Panc1 (cell line): ENCODE measurements at regions not wholly inside any gene's neighbourhood (a gene's known extent, or its start where the extent isn't known, plus 50 kb on each side); places are given as distances from the start of the nearest gene placed in this dataset.

Experiments
- ATAC-seq: fragments of 200-7000 bp; cut with Tn5 transposase; 2 replicates; pipeline ENCODE4 v1.9.1; 2020; ENCODE audit warnings: mild to moderate bottlenecking, moderate library complexity
- BruUV-seq: library from RNA; stranded (reverse); fragments of 400-500 nt; replicated peaks from 2 replicates; lab custom pipeline; 2021; lab: Mats Ljungman, UMichigan
- CTCF ChIA-PET: fragments of 300-600 bp; sonication (Branson Sonifier 250); formaldehyde crosslinking; loops from one replicate; lab custom pipeline; 2022; ENCODE audit warnings: antibody characterized with exemption; lab: Charles Lee
- POLR2A ChIA-PET: fragments of 300-600 bp; sonication (Branson Sonifier 250); formaldehyde crosslinking; loops from one replicate; lab custom pipeline; 2022; ENCODE audit warnings: antibody characterized with exemption; lab: Charles Lee
- DNase-seq: peaks from one replicate; pipeline ENCODE4 v3.0.0-alpha.2; 2010; ENCODE audit warnings: low read depth, low spot score
- H3K27ac ChIP-seq: 2 replicates; pipeline ENCODE4 v1.5.1; 2011; ENCODE audit warnings: mild to moderate bottlenecking, low read length, inconsistent platforms
- H3K27me3 ChIP-seq: fragments of 200-500 bp; sonication (Bioruptor generic); 2 replicates; pipeline ENCODE4 v1.6.0; 2014; ENCODE audit warnings: low read length, inconsistent platforms; ENCODE audit not compliant: control insufficient read depth, insufficient read depth
- H3K36me3 ChIP-seq: fragments of 200-500 bp; sonication (Bioruptor generic); 2 replicates; pipeline ENCODE4 v1.5.1; 2014; ENCODE audit warnings: inconsistent platforms, mild to moderate bottlenecking, low read length, moderate library complexity; ENCODE audit not compliant: control insufficient read depth, insufficient read depth
- H3K4me1 ChIP-seq: 2 replicates; pipeline ENCODE4 v1.5.1; 2011; ENCODE audit warnings: inconsistent platforms, mild to moderate bottlenecking, low read length, moderate library complexity; ENCODE audit not compliant: control insufficient read depth, insufficient read depth
- H3K4me3 ChIP-seq, 2 experiments: 2 replicates each; pipeline ENCODE4 v1.5.1; 2011 to 2012; ENCODE audit warnings: low read depth in 2 of 2, low read length in 2 of 2, mild to moderate bottlenecking in 2 of 2, inconsistent platforms in 1 of 2, moderate library complexity in 1 of 2
- H3K9me3 ChIP-seq: fragments of 200-500 bp; sonication (Bioruptor generic); 2 replicates; pipeline ENCODE4 v1.5.1; 2014; ENCODE audit warnings: low read depth, mild to moderate bottlenecking, inconsistent platforms, low read length, moderate library complexity; ENCODE audit not compliant: control insufficient read depth, insufficient read depth
- POLR2AphosphoS5 ChIP-seq: IDR thresholded peaks from 2 replicates; pipeline ENCODE4 v1.6.1; 2012; ENCODE audit warnings: mild to moderate bottlenecking, low read depth, low read length, moderate library complexity
- SIN3A ChIP-seq: IDR thresholded peaks from 2 replicates; pipeline ENCODE4 v1.6.1; 2012; ENCODE audit warnings: low read depth, mild to moderate bottlenecking, low read length, moderate library complexity, borderline replicate concordance; ENCODE audit not compliant: insufficient read depth
- TCF7L2 ChIP-seq: IDR thresholded peaks from 2 replicates; pipeline ENCODE4 v1.6.1; 2011; ENCODE audit warnings: mild to moderate bottlenecking, low read depth, low read length, inconsistent platforms
- in situ Hi-C: cut with HindIII; loops from 2 replicates; pipeline ENCODE4 v1.10.0; 2016; ENCODE audit warnings: low sequenced_read_pairs, low pct_unique_long_range_greater_than_20kb
- intact Hi-C: fragments of 100-400 bp; cut with micrococcal nuclease; formaldehyde crosslinking; loops from one replicate; pipeline ENCODE4 v1.10.0; 2022; ENCODE audit not compliant: unreplicated experiment
- TF ChIP-seq, protein P1 (sequence below): fragments of 450-650 bp; IDR thresholded peaks from 2 replicates; pipeline ENCODE4 v1.5.1; 2017; ENCODE audit warnings: mild to moderate bottlenecking
- TF ChIP-seq, protein P2 (sequence below), 2 experiments: IDR thresholded peaks; 2 replicates each; pipeline ENCODE4 v1.6.1; 2011 to 2012; ENCODE audit warnings: low read depth in 2 of 2, control low read depth in 1 of 2, low read length in 1 of 2, mild to moderate bottlenecking in 1 of 2, moderate library complexity in 1 of 2; ENCODE audit not compliant: insufficient read depth in 1 of 2

DNA sequence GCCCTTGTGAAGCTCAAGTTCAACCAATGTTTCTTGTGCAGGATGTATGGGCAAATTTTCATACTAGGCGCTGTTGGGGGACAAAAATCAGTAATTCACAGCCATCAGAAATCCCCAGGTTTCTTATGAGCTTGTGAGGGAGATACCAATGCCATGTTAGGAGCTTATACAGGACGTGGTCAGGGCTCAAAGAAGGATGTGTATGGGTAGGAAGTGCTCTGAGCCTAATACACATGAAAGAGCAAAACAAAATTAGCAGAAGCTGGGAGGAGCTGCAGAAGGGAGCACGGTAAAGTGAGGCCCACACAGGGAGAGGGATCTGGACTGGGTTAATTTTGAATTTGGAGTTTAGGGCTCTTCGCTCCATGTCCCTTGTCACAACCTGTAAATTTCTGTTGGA lies 114.6 kb upstream of the MAP3K1 start:
- POLR2A ChIA-PET, result no interaction called here
- in situ Hi-C loops (no loop called here), intact Hi-C loops (no loop called here)
- CTCF ChIA-PET, result no interaction called here
- DNase-seq (no peak), ATAC-seq (no peak)
- TF ChIP-seq, protein P1, sequence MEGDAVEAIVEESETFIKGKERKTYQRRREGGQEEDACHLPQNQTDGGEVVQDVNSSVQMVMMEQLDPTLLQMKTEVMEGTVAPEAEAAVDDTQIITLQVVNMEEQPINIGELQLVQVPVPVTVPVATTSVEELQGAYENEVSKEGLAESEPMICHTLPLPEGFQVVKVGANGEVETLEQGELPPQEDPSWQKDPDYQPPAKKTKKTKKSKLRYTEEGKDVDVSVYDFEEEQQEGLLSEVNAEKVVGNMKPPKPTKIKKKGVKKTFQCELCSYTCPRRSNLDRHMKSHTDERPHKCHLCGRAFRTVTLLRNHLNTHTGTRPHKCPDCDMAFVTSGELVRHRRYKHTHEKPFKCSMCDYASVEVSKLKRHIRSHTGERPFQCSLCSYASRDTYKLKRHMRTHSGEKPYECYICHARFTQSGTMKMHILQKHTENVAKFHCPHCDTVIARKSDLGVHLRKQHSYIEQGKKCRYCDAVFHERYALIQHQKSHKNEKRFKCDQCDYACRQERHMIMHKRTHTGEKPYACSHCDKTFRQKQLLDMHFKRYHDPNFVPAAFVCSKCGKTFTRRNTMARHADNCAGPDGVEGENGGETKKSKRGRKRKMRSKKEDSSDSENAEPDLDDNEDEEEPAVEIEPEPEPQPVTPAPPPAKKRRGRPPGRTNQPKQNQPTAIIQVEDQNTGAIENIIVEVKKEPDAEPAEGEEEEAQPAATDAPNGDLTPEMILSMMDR, result no peak
- TF ChIP-seq POLR2AphosphoS5, result no peak
- TF ChIP-seq SIN3A, result no peak
- TF ChIP-seq, protein P2, sequence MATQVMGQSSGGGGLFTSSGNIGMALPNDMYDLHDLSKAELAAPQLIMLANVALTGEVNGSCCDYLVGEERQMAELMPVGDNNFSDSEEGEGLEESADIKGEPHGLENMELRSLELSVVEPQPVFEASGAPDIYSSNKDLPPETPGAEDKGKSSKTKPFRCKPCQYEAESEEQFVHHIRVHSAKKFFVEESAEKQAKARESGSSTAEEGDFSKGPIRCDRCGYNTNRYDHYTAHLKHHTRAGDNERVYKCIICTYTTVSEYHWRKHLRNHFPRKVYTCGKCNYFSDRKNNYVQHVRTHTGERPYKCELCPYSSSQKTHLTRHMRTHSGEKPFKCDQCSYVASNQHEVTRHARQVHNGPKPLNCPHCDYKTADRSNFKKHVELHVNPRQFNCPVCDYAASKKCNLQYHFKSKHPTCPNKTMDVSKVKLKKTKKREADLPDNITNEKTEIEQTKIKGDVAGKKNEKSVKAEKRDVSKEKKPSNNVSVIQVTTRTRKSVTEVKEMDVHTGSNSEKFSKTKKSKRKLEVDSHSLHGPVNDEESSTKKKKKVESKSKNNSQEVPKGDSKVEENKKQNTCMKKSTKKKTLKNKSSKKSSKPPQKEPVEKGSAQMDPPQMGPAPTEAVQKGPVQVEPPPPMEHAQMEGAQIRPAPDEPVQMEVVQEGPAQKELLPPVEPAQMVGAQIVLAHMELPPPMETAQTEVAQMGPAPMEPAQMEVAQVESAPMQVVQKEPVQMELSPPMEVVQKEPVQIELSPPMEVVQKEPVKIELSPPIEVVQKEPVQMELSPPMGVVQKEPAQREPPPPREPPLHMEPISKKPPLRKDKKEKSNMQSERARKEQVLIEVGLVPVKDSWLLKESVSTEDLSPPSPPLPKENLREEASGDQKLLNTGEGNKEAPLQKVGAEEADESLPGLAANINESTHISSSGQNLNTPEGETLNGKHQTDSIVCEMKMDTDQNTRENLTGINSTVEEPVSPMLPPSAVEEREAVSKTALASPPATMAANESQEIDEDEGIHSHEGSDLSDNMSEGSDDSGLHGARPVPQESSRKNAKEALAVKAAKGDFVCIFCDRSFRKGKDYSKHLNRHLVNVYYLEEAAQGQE (IDR thresholded peaks at IDR 0.05; ENCODE audit: insufficient read depth in 1 of 2, low read depth in 2 of 2, low read length in 1 of 2), result no peak
- no peak for TF ChIP-seq TCF7L2
- H3K9me3 ChIP-seq, result no peaks in the 10 kb centered on the region
- no TSS peak for BruUV-seq
- H3K4me1 ChIP-seq, result no peaks in the 10 kb centered on the region
- no peak overlapping the region for H3K4me3 ChIP-seq
- H3K36me3 ChIP-seq, result no peaks in the 10 kb centered on the region
- H3K27me3 ChIP-seq, result peaks cover 31% of the 10 kb centered on the region
- H3K27ac ChIP-seq, result no peak overlapping the region

GRCh38 chr5:56699538-56699937 lies 115.8 kb upstream of the MAP3K1 start:
- Histone ChIP-seq H3K27me3 (peaks cover 31% of the 10 kb centered on the region), H3K36me3 (no peaks in the 10 kb centered on the region), H3K4me1 (no peaks in the 10 kb centered on the region), H3K27ac (no peak overlapping the region), H3K4me3 (no peak overlapping the region), H3K9me3 (no peaks in the 10 kb centered on the region)
- no peak for TF ChIP-seq TCF7L2
- TF ChIP-seq, protein P1, result no peak
- ATAC-seq (no peak), DNase-seq (no peak)
- intact Hi-C loops, result no loop called here
- in situ Hi-C loops, result no loop called here
- ChIA-PET CTCF (no interaction called here), POLR2A (no interaction called here)
- no TSS peak for BruUV-seq
